ENCODE measurements at regions not wholly inside any gene's neighbourhood (a gene's known extent, or its start where the extent isn't known, plus 50 kb on each side); places are given as distances from the start of the nearest gene placed in this dataset.

GRCh38 chr6:145469021-145469420, 266.3 kb downstream of the EPM2A start:
- DNase-seq, result no peak

GRCh38 chr6:145475794-145476396, 259.4 kb downstream of the EPM2A start:
- DNase-seq, result no peak

DNA sequence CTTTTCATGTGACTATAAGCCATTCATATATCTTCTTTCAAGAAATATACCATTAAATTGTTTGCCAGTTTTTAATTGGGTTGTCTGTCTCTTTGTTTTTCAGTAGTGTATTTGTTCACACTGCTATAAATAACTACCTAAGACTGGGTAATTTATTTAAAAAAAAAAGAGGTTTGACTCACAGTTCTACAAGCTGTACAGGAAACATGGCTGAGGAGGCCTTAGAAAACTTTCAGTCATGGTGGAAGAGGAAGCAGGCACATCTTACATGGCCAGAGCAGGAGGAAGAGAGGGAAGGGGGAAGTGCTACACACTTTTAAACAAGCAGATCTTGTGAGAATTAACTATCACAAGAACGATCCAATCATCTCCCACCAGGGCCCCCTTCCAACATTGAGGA, 255.3 kb downstream of the EPM2A start:
- DNase-seq, result no peak

- no peak for DNase-seq
These were observed 251.9 kb downstream of the EPM2A start for GRCh38 chr6:145483191-145483996.

- DNase-seq, result no peak
These were observed 250.0 kb downstream of the EPM2A start for GRCh38 chr6:145485288-145485687.

GRCh38 chr6:145486306-145486705, 249.0 kb downstream of the EPM2A start:
- DNase-seq, result no peak

DNA sequence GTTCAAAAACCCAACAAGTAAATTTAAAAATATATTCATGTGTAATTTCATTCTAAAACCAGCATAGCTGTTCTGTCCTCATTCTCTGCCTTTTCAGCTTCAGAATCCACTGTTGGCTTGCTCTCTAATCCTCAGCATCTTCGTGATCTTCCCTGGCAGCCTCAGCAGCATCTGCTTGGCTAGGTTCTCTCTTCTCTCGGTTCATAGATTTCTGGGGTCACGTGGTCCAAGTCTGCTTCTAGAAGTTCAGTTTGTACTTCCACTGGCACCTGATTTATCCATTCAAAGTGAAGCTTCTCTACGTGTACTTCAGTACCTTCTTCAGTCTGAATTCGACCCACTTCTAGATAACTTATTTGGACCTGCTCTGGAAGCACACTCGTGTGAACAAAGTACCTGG, 245.7 kb downstream of the EPM2A start:
- no peak for DNase-seq

DNA sequence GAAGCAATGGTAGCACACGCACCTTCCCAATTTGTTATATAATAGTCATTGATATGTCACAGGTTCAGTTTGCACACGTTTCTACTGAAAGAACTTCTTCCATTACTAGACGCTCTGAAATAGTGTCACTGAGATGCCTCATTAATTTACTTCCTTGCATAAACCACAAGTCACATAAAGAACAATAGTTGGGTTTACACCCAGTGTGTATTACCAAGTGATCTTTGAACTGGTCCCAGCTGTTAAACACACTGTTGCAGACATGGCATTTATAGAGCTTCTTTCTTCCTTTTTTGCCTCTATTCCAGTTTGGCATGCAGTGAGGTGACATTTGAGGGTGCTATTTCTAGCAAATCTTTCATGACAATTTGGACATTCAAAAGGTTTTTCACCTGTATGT, 245.3 kb downstream of the EPM2A start:
- DNase-seq, result no peak

DNA sequence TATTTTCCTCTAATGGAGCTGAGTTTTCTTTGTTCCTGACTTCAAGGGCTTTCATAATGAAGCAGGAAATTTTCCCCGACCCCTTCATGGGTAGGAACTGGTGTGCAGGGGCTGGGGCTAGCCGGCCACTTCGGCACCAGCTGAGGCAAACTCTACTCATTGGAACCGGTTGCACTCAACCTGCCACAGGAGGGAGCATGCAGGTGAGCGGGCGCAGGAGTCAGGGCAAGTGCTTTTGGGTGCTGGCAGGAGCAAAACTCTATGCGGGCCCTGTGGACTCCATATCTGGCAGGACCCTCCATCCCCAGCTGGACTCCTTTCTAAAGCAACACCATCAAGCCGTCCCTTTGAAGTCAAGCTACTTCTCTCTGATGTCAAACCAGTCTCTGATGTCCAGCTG, 244.2 kb downstream of the EPM2A start:
- DNase-seq, result no peak

- DNase-seq, result no peak
These were observed 238.3 kb downstream of the EPM2A start for GRCh38 chr6:145497006-145497405.

DNA sequence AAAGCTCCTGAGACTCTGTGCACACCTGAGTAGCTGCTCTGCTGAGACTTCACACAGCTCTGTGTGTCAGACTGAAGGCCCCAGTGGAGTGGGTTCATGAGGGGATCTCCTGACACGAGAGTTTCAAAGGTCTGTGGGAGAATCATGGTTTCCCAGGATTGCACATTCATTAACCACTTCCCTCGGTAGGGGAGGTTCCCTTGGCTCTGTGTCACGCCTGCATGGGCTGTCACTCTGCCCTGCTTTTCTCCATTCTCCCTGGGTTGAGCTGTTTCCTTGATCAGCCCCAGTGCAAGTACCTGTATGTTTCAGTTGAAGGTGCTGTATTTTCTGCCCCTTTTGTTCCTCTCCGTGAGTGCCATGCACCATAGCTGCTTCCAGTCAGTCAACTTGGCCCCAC, 236.9 kb downstream of the EPM2A start:
- no peak for DNase-seq

GRCh38 chr6:145502416-145502815, 232.9 kb downstream of the EPM2A start:
- no peak for DNase-seq

- no peak for DNase-seq
These were observed 229.2 kb downstream of the EPM2A start for GRCh38 chr6:145506136-145506535.

DNA sequence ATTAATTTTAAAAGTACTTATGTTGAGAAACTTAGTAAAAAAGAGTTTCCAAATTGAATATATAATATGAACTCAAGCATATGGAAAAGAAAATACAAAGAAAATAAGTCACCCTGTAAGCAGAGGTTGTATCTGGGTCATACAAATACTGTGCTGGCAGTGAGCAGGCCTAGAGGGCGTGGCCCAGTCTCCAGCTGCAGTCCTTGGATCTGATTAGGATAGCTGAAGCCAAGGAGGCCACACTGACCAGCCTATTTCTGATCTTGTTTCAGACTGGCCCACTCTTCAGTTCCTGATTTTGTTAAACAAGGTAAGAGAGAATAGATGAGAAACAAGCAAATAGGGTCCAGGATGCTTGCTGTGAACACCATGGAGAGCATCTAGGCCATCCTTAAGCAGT, 228.8 kb downstream of the EPM2A start:
- no peak for DNase-seq

DNA sequence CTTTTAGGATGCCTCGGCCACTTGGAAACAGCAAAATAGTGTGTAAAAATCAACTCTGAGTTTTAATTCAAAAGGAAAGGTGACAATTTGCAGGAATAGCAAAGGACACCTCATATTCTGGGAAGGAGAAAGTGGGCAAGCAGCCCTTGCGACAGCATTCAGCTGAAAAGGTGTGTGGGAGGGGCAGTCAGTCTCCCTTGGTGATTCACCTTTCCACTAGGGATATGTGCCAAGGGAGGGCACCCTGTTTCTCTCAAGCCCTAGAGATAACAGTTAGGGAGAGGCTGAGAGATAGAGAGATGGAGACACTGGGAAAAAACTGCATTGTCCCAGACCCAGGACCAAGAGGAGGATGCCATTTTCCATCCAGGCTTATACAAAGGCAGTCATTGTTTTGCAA, 228.1 kb downstream of the EPM2A start:
- DNase-seq, result no peak

DNA sequence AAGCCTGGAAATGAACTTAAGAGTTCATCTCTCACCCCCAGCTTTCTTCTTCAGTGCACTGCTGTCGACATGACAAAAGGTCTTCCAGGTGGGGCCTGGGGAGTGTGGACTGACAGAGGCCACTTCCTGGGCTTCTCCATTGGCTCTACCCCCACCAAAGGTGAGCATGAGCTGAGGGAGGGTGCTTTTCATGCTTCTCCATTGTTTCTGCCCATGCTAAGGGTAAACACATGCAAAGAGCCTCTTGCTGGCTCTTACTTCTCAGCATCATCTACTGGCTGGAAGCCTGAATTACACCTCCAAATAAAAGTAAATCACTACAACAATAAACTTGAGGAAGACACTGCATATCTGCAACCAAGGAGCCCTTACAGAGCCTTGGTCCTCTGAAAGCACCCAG, 227.2 kb downstream of the EPM2A start:
- DNase-seq, result no peak

- no peak for DNase-seq
These were observed 217.8 kb downstream of the EPM2A start for GRCh38 chr6:145517492-145517891.

DNA sequence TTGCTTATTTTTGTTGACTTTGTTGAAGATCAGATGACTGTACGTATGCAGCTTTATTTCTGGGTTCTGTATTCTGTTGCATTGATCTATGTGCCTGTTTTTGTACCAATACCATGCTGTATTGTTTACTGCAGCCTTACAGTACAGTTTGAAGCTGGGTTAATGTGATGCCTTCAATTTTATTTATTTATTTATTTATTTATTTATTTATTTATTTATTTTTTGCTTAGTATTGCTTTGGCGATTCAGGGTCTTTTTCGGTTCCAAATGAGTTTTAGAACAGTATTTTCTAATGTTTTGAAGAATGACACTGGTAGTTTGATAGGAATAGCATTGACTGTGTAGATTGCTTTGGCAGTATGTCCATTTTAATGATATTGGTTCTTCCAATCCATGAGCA, 210.3 kb downstream of the EPM2A start:
- no peak for DNase-seq

- DNase-seq, result no peak
These were observed 205.7 kb downstream of the EPM2A start for GRCh38 chr6:145529582-145529981.

GRCh38 chr6:145530454-145530853, 204.9 kb downstream of the EPM2A start:
- no peak for DNase-seq

- no peak for DNase-seq
These were observed 204.3 kb downstream of the EPM2A start for GRCh38 chr6:145531032-145531431.

GRCh38 chr6:145531822-145532221, 203.5 kb downstream of the EPM2A start:
- DNase-seq, result no peak

GRCh38 chr6:145532361-145532760, 203.0 kb downstream of the EPM2A start:
- no peak for DNase-seq

- DNase-seq, result no peak
These were observed 200.3 kb downstream of the EPM2A start for GRCh38 chr6:145534989-145535388.

DNA sequence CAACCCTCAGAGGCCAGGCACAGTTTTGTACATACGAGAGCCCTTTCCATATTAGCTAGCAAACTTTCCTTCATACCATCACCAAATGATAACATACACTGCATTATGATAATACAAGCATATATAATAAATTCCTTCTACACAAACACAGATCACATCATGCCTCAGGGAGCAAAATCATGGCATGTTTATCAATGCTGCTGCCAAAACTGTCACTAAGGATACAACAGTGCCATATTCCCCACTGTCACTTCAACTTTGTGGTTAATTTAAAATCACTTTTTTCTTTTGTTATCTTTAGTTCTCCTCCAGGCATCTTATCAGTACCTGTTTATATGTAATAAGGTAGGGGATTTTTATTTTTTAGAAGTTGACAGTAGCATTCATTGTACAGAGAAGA, 196.3 kb downstream of the EPM2A start:
- DNase-seq, result no peak
